GM19455 (cell line): ENCODE measurements at regions not wholly inside any gene's neighbourhood (a gene's known extent, or its start where the extent isn't known, plus 50 kb on each side); places are given as distances from the start of the nearest gene placed in this dataset.
"Not testable (repeated sequence)": the region's sequence is repeated elsewhere in the genome, so short reads cannot be mapped to it uniquely, and the experiment has no call there.

Source experiments
- ATAC-seq: cut with Tn5 transposase; IDR thresholded peaks from one replicate; pipeline ENCODE4 v1.9.1; 2021; ENCODE audit not compliant: unreplicated experiment

DNA sequence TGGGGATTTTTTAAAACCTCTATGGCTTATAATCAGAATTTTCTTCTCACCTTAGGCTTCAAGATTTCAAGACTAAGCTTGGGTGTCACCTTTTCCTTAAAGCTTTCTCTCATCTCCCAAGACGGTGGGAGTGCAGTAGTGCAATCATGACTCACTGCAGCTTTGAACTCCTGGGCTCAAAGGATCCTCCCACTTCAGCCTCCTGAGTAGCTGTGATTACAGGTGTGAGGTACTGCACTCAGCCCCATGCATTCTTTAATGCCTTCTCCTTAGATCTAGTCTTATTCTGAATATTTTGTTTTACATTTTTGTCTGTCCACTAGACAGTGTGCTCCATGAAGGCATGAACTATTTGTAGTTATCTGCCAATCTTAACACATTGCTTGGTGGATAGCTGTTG lies 55.7 kb upstream of the FAT3 start:
- ATAC-seq: no peak

DNA sequence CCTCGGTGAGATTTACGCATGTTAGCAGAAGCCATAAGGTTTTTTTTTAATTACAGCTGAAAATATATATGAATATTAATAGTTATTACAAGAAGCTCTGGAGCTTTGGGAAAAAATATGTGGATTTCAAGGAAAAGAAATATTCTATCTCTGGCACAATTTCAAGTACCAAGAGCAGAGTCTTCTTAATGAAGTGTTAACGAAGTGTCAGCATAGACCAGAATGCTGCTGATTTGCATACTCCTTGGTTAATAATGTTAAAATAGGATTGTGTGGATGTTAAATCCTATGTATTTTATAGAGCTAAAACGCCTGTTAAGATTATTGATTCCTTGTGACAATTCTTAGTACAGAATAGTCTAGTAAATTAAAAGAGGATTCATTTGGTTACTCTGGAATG lies 57.0 kb upstream of the FAT3 start:
- ATAC-seq: no peak

DNA sequence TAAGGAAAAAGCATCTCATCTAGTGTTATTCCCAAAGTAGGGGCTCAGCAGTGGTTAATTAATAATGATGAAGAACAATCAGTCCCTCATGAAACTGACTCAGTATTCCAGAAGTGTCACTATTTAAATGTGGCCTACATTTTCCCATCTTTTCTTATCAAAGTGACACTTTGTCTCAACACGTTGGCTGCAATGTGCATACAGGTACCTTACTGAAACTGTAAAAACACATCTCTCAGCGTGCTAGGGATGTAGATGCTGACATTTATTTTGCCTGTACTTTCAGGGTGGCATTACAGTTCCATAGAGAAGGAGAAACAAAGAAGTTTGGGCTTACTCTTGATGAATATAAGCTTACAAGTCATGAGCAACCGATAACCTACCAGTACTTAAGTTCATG lies 58.3 kb upstream of the FAT3 start:
- no peak for ATAC-seq

DNA sequence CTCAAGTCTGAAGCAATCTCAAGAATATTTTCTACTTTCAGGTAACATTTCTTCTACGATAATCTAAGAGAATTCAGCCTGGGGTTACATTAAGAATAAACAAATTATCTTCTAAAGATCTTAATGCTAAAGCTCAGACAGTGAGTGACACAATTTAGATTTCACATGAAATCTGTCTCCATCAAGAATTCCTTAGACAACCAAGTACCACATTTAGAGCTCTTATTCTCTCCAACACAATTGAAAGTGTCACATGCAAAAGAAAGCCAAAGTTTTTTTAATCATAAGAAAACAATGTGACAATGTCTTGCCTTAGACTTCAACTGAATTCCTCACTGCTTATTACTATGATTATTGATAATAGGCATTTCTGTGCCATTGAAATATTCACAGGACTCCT lies 60.7 kb upstream of the FAT3 start:
- no peak for ATAC-seq

DNA sequence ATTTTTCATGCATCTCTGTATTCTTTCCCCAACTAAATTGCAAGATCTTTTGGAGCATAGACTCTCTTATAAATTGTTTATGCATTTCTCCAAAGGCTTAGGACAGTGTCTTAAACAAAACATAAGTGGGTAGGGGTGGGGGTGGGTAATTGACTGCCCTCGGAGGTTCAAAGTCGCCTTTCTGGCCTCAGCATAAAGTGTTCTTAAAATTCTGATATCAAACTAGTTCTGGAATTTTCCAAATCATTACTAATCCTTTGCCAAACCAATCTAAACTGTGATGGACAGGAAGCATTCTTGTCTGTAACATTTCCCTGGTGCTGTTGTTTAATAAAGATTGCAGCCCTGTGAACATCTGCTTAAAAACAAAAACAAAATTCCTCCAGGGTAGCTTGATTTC lies 61.8 kb upstream of the FAT3 start:
- ATAC-seq: no peak

DNA sequence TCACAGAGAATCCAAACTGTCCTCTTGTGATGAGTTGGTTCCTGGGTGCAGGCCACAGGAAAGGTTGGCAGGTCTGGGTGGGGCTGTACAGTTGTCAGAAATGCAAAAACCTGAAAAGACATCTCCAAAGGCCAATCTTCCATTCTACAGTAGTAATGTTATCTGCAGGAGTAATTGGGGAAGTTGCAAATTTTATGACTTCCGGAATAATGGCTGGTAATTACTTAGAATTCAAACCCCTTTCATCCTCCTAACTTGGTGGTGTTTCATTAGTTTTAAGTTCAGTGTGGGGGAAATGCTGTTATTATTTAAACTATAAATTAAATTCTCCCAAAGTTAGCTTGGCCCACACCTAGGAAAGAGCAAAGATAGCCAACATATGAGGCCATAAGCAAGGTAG lies 64.7 kb upstream of the FAT3 start:
- no peak for ATAC-seq

DNA sequence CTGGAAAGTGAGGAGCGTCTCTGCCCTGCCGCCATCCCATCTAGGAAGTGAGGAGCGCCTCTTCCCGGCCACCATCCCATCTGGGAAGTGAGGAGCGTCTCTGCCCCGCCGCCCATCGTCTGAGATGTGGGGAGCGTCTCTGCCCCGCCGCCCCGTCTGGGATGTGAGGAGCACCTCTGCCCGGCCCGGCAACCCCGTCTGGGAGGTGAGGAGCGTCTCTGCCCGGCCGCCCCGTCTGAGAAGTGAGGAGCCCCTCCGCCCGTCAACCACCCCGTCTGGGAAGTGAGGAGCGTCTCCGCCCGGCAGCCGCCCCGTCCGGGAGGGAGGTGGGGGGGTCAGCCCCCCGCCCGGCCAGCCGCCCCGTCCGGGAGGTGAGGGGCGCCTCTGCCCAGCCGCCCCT lies 67.2 kb upstream of the FAT3 start:
- ATAC-seq: not testable (repeated sequence)

DNA sequence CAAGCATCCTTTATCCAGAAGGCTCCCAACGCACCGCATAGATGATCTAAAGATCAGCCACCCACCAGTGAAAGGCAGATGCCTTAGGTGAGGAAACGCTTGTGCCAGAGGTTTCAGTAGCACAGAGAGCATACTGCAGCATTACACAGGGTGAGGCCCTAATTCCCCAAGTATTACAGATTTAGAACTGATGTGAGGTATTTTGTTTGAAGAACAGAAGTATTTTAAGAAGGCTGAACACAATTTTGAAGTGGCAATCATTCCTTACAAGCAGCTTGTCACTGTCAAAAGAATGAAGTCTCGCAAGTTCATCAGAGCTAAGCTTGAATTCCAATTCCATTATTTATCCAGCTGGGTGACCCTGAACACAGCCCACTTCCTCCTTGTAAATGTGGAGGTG lies 70.0 kb upstream of the FAT3 start:
- no peak for ATAC-seq

DNA sequence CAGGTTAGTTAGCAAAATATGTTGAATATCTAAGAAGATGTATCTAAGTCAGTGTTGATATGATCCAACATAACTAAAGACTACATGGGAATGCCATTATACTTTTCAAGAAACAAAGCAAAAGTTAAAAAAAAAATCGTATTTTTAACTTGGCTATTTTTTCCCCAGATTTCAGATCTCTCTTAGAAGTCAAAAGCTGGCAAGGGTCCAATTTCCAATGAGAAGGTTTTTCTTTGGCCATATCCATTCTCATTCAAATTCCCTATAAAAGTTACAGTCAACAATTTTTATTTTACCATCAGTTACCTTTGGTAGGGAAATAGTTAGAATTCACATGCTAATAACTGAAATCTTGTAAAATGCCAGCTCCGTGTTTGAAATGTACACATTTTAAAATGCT lies 70.5 kb upstream of the FAT3 start:
- no peak for ATAC-seq

DNA sequence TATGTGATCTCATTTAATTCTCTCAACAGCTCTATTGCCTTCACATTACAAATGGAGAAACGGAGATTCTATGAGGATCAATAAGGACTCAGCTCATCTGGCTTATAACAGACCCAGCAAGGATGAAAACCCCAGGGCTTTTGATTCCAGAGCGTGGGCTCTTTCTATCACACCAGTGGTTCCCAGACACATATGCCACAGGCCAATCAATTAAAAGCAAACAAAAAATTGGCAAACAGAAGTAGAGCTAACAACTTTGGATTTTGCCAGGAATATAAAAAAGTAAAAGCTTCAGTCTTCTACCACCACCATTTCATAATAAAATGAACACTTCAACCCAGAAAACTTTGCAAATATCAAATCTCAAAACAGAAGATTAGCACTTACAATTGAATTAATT lies 71.1 kb upstream of the FAT3 start:
- no peak for ATAC-seq

DNA sequence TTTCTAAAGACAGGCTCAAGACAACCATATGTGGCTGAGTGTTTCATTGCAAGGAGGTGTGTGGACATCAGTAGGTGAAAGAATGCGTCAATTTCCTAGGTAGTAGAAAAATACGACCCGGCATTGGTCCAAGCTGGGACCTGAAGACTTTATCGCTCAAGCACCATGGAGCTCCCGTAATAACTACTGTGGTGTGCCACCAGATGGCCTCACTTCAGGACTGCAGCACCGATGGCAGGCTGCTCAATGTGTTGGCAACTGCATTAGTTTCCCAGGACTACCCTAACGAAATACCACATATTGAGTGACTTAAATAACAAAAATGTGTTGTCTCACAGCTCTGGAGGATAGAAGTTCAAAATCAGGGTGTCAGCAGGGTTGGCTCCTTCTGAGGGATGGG lies 72.4 kb upstream of the FAT3 start:
- ATAC-seq: no peak

DNA sequence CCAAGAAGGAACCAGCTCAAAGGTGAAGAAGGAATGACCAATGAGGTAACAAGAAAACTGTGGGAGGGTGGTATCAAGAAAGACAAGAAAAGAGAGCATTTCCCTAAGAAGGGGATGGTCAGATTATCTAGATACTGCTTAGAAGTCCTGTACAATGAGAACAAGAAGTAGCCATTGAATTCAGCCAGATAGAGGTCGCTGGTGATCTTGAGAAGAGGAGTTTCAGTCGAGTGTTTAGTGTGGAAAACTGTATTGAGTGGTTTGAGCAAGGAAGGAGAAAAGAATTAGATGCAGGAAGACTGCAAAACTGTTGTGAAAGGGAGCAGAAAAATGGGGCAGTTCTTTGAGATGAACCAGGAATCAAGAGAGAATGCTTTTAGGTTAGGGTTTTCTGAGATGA lies 74.6 kb upstream of the FAT3 start:
- no peak for ATAC-seq

DNA sequence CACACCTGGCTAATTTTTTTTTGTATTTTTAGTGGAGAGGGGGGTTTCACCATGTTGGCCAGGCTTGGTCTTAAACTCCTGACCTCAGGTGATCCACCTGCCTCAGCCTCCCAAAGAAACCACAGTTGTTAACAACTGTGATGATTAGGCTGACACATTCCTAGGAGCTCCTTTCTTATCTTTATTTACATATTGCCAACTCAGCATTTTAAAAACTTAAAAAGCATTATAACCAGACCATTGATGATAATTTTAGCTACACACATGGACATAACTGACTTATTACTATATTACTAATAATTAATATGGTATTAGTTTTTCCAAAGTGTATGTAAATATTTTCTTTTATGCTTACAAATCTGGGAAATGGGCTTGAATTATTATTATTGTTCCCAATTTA lies 82.9 kb upstream of the FAT3 start:
- no peak for ATAC-seq

DNA sequence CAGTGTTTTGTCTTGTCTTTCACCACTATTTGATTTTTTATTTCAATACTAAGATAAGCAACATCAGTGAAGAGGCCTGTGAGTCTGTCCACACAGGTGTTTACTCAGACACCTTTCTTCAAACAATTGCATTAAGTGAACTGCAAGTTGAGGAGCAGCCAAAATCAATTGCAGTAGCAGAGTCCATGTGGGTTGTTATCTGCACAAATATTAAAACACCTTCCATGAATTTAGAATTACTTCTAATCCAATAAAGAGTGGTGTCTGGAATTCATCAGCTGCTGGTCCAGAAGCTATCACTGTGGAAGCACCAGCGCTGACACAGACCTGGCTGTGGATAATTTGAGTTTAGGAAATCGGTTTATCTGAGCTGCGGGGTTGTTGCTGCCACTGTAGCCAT lies 83.5 kb upstream of the FAT3 start:
- no peak for ATAC-seq

DNA sequence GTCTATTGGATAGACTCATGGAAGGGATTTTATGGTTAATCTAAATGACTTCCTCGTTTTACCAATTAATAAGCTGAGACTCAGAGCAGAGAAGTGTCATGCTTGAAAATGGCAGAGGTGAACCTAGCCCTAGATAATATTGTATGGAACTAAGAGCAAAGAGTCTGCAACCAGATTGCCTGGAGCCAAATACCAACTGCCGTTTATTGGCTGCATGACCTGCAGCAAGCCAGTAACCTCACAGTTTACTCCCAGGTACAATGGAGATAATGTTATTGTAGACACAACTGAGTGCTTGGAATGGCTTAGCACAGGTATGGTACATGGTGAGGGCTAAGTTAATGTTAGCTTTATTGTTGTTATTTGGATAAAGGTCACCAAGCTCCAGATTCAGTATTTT lies 84.6 kb upstream of the FAT3 start:
- ATAC-seq: no peak

DNA sequence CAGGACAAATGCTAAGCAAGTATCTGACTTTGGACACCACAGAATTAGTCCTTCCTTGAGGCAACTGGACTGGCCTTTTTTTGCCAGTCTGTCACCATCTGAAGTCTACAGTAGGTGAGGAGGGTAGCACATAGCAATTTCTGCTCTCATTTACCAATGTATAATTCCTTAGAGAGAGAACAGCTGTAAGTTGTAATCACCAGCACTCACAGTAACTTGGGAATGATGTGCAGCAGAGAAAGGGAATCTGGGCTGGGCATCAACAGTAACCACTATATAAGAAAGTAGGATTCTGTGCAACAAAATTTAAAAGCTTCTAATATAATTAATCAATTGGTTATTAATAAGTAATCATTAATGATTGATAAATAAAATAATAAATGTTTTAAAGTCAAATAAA lies 86.3 kb upstream of the FAT3 start:
- no peak for ATAC-seq

DNA sequence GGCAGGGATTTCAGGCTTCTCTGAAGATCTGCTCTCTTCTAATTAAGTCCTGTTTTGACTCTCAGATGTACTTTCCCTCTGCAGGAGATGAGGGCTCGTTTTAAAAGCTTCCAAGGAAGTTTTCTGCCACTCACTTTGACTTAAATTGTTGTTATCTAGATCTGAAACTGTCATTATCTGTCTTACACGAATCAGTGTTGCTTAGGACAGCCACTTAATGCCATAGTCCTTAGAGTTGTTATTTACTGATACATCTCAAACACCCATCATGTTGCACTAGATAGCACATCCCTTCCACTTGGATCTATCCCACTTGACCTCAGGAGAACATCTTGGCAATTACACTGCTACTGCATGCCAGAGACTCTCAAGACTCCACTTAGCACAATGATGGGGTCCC lies 86.9 kb upstream of the FAT3 start:
- no peak for ATAC-seq

DNA sequence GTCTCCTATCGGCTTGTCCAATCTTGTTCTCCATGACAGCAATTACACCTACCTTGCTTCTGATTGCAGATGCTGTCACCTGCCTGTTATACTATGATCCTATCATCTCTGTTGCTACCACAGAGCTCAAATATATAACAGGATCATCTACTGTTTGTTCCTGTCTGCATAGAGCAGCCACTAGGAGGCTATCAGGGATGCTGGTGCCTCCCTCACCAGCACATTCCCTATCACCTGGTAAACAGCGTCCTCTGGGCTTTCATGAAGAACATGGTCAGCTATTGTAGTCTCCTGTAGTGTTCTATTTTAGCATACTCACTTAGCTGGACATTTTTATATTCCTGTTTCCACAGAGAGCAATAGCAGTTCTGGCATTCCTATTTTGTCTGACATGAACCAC lies 87.8 kb upstream of the FAT3 start:
- no peak for ATAC-seq

DNA sequence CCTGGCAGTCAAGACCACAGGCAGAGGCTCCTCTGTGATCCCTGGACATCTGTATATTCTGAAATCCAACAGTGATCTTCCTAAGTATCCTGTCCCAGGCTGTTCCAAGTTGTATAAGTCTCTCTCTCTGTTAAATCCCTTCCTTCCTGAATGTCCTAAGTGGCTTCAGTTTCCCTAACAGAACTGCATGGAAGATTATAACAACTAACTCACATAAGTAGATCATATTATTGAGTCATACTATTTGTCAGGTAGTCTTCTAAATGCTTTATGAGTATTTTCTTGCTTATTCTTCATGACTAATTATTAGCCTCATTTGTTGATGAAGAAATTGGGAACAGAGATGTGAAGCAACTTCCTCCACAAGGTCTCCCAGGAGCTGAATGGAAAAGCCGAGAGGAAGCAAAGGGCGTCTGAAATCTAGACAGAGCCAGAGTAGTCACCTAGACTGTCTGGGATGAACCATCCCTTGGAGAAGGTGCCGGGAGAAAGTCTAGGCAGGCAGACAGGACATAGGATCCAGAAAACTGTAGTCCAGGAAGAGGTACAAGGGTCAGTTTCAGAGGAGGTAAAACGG lies 93.2 kb upstream of the FAT3 start:
- ATAC-seq: no peak

DNA sequence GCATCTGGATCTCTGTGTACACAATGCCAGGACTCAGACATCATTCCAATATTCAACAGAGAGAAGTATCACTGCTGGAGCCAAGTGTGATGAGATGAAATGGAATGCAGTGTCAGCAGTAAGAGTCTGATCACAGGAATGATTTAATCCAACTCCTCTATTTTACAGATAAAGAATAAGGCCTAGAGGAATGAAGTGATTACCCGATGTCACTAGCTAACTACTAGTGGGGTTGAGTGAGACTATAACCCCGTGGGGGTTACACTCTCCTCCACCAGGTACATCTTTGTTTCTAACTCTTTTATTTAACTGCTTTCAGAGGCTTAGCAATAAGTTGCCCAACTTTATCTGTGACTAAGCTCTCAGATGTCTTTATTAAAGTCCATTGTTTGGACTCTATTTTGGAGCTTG lies 94.2 kb upstream of the FAT3 start:
- no peak for ATAC-seq

DNA sequence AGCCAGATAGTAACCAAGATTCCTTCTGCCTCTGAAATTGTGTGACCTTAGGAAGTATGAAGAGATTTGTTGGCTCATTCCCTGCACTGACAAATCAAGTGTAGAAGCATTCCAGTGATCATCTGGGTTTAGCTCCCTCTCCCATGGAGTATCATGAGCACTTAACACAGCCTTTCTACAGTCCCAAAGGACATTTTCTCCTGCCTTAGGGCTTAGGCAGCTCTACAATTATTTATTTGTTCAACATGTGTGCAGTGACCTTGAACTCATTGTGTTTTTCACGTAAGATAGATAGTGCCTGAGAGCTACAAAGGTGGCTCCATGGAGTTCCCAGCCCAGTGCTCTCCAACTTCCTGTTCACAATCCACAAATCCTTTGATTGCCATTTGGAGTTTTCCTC lies 94.8 kb upstream of the FAT3 start:
- no peak for ATAC-seq

DNA sequence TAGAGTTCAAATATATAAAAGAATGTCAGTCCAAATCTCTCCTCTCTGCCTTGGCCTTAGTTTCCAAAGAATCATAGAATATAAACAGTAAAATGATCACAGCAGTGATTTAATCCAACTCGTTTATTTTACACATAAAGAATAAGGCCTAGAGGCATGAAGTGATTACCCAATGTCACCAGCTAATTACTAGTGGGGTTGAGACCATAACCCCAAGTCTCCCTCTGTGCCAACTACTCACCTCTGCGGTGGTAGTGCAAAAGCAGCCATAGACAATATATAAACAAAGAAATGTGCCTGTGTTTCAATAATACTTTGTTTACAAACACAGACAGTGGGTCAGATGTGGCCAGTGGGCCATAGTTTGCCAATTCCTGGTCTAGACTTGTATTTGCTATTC lies 96.6 kb upstream of the FAT3 start:
- ATAC-seq: no peak

DNA sequence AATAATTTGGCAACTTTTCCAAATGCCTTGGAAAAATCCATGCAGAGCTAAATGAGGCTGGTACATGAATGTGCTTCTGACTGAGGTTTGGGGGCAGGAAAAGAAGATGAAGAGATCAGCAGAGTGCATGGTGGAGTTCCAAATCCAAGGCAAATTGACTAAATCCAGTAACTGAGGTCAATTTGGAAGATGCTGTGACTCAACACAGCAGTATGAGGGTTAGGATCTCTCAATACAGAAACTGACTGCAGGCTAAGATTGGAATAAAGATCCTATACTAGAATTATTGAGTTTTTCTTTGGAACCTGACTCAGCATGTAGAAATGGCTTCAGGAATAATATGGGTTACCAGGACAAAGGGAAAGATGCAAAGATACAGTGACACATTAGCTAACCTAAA lies 99.3 kb upstream of the FAT3 start:
- ATAC-seq: no peak

DNA sequence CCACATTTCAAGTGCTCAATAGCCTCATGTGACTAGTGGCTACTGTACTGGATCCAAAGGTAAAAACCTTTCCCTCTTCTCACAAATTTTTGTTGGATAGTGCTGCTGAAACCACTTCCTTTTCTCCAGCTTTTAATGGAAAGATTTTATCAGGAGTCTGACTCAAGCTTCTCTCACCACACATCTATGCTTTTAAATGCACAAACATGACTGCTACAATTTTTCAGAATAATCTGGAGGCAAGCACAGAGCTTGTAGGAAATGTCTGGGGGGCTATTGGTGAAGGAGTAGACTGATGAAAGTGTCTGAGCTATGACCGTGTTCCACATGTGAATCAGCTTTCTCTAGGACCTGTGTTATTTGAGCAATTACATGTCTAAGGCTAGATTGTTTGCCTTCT lies 101.1 kb upstream of the FAT3 start:
- ATAC-seq: no peak
